NB4 (cell line): ENCODE measurements at regions not wholly inside any gene's neighbourhood (a gene's known extent, or its start where the extent isn't known, plus 50 kb on each side); places are given as distances from the start of the nearest gene placed in this dataset.

Source experiments
- DNase-seq: peaks from one replicate; pipeline ENCODE4 v3.0.0; 2010; ENCODE audit warnings: low read depth
- H3K4me3 ChIP-seq: one replicate; pipeline ENCODE4 v1.5.1; 2011; ENCODE audit warnings: mild to moderate bottlenecking, low read depth, low read length, moderate library complexity
- CTCF ChIP-seq: IDR thresholded peaks from one replicate; pipeline ENCODE4 v1.5.1; 2012; ENCODE audit warnings: low read depth, low read length
- MAX ChIP-seq: IDR thresholded peaks from 2 replicates; pipeline ENCODE4 v1.6.1; 2011; ENCODE audit warnings: low read depth, low read length
- MYC ChIP-seq: IDR thresholded peaks from 2 replicates; pipeline ENCODE4 v1.6.1; 2011; ENCODE audit warnings: low read depth, low read length
- POLR2A ChIP-seq: IDR thresholded peaks from 2 replicates; pipeline ENCODE4 v1.6.1; 2011; ENCODE audit warnings: mild to moderate bottlenecking; ENCODE audit not compliant: insufficient read length; ENCODE audit errors: extremely low read depth

- DNase-seq: no peak
- H3K4me3 ChIP-seq: no peak overlapping the region
- TF ChIP-seq MYC: no peak
- no peak for TF ChIP-seq CTCF
- TF ChIP-seq POLR2A: no peak
- TF ChIP-seq MAX: no peak
Measured at GRCh38 chr11:131274233-131274632, 96.2 kb upstream of the NTM start.

- no peak for DNase-seq
- TF ChIP-seq POLR2A: no peak
- no peak for TF ChIP-seq CTCF
- no peak for TF ChIP-seq MYC
- no peak for TF ChIP-seq MAX
- no peak overlapping the region for H3K4me3 ChIP-seq
Measured at GRCh38 chr11:131275580-131275979, 94.8 kb upstream of the NTM start.

GRCh38 chr11:131278472-131278871 lies 91.9 kb upstream of the NTM start:
- TF ChIP-seq MAX: no peak
- TF ChIP-seq CTCF: no peak

GRCh38 chr11:131279654-131280384 lies 90.6 kb upstream of the NTM start:
- DNase-seq: no peak
- TF ChIP-seq POLR2A (no peak), CTCF (no peak), MAX (no peak), MYC (no peak)
- H3K4me3 ChIP-seq: no peak overlapping the region

More at GRCh38 chr11:131278472-131278871, 91.9 kb upstream of the NTM start:
- no peak for DNase-seq
- H3K4me3 ChIP-seq: no peak overlapping the region

GRCh38 chr11:131281316-131281715 lies 89.1 kb upstream of the NTM start:
- H3K4me3 ChIP-seq: no peak overlapping the region
- DNase-seq: no peak
- TF ChIP-seq MAX (no peak), POLR2A (no peak), CTCF (no peak), MYC (no peak)

GRCh38 chr11:131284041-131284440 lies 86.4 kb upstream of the NTM start:
- TF ChIP-seq MYC (no peak), MAX (no peak), POLR2A (no peak), CTCF (no peak)
- H3K4me3 ChIP-seq: no peak overlapping the region
- no peak for DNase-seq
